Stimulated activated CD4-positive, alpha-beta T cell treated with anti-CD3 and anti-CD28 coated beads, Interleukin-15, amount 100 ng/mL, for 24 hours (primary cell): ENCODE measurements at regions not wholly inside any gene's neighbourhood (a gene's known extent, or its start where the extent isn't known, plus 50 kb on each side); places are given as distances from the start of the nearest gene placed in this dataset.
A peak's percentile ranks its signal among the peaks of the same experiment; 100 is the strongest.
"Not testable (repeated sequence)": the region's sequence is repeated elsewhere in the genome, so short reads cannot be mapped to it uniquely, and the experiment has no call there.

Experiments used
- DNase-seq: peaks from one replicate; pipeline ENCODE4 v3.0.0-alpha.2; 2020

DNA sequence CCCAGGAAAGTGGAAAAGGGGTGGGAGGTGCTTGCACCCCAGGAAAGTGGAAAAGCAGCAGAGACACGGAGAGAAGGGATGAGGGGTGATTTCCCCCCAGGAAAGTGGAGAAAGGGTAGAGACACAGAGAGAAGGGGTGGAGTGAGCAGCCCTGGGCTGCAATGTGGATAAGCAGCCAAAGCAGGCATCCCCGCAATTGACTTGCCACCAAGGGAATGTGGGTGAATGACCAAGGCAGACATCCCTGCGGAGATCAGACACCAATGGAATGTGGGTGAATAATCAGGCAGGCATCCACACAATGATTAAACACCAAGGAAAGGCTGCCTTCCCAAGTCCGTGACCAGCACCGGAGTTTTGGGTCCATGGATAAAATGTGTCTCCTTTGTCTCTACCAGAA, 68.5 kb upstream of the SLC4A7 start:
- not testable (repeated sequence) for DNase-seq

DNA sequence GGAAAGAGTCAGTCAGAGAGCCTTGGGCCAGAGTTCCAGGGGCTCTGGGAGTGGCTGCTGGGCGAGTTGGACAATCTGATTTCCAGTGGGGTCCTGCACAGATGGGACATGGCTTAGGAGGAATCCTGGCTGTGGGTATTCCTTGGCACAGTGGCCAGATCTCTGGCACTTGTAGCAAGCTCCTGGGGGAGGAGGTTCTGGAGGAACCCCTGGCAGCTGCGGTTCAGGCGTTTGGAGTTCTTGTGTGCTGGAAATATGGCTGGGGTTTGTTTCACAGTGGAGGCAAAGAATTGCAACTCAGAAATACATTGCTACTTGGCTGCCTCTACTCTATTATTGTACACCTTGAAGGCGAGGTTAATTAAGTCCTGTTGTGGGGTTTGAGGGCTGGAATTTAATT, 67.2 kb upstream of the SLC4A7 start:
- not testable (repeated sequence) for DNase-seq

DNA sequence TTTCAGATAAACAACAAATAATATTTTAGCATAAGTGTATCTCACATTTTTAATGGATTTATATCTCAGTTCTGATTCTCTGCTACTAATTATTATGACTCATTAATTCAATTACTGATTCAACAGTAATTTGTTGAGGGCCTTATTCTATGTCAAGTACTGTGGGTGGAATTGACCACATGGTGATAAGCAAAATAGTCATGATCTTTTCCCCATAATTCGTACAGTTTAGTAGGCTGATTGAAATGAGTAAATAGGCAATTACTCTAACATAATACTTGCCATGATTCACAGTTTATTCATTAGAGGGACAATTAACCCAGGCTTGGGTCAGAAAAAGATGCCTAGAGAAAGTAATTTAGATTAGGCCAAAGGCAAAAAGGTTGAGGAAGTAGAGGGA, 60.9 kb upstream of the SLC4A7 start:
- DNase-seq: no peak

DNA sequence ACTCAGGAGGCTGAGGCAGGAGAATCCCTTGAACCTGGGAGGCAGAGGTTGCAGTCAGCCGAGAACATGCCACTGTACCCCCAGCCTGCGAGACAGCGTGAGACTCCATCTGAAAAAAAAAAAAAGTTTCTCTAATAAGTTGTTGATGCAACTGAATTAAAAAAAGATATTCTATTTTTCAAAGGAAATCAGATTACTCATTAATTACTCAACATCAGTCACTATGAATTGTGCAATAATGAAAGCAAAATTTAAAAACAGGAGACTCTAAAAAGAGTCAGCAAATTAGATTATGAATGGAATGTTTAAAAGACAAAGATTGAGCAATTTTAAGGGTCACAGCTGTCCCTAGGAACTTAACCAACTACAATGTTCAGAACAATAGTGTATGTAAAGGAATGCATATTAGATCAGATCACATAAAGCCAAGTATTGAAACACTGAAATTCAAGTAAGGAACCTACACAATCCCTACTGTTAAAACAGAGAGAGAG, 60.2 kb upstream of the SLC4A7 start:
- DNase-seq: no peak

DNA sequence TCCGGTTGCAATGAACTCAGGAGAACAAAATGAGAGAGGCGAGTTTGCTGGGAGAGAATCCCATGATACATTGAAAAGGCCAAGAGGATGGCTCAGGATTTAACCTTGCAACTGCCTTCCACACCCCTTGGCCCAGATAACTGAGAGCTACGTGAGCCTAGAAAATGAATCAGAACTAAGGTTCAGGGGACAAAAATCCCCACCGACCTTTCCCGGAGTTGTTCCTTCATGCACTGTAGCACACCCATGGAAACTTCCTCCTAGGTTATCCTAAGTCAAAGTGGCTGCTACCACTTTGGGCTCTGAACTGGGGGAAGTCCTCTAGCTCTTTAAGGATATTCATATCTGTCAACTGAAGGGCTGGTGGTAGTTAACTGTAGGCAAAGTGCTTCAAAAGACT, 58.3 kb upstream of the SLC4A7 start:
- no peak for DNase-seq

DNA sequence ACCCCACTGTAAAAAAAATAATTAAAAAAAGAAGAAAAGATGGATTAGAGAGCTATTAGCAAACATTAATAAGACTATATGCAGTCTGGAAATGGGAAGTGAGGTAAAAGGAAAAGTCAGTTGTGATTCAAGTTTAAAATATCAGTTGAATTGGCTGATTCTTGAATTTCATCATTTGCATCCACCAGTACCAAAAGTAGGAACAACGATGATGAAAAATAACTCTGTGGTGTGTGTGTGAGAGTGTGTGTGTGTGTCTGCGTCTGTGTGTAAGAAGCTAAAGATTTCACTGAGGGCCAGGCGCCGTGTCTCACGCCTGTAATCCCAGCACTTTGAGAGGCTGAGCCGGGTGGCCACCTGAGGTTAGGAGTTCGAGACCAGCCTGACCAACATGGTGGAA, 56.0 kb upstream of the SLC4A7 start:
- no peak for DNase-seq

DNA sequence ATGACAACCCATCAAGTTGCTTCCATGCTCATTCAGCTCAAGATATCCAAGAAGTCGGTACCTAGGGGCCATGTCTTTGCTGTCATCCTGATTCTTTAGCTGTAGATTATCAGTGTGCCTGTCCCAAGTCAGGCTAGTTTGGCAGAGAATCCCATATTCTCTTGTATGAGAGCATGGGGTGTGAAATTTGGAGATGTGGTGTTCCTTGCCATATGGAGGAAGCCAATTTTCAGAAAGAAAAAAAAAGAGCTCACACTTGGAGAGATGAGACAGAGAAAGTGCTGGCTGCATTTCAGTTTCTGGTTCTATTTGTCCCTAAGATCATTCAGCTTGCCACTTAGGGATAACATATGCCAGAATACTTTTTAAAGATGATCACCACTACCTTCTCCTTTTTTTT, 52.3 kb upstream of the SLC4A7 start:
- no peak for DNase-seq

DNA sequence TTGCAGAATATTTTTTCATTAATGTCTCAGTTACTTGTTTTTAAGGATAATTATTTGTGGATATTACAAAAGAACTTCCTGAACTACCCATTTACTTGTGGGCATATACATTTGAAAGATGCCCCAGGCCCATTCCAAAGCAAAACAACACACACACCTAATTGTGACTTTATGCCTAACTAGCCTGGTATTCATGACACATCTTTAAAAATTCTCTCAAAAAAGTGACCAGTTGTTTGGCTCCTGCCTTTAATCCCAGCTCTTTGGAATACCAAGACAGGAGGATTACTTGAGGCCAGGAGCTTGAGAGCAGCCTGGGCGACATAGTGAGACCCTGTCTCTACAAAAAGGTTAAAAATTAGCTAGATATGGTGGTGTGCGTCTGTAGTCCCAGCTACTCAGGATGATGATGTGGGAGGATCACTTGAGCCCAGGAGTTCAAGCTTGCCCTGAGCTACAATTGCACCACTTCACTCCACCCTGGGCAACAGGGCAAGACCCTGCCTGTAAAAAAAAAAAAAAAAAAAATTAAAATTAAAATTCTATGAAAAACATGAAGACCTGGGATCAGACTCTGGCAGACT, 51.7 kb upstream of the SLC4A7 start:
- DNase-seq: no peak

DNA sequence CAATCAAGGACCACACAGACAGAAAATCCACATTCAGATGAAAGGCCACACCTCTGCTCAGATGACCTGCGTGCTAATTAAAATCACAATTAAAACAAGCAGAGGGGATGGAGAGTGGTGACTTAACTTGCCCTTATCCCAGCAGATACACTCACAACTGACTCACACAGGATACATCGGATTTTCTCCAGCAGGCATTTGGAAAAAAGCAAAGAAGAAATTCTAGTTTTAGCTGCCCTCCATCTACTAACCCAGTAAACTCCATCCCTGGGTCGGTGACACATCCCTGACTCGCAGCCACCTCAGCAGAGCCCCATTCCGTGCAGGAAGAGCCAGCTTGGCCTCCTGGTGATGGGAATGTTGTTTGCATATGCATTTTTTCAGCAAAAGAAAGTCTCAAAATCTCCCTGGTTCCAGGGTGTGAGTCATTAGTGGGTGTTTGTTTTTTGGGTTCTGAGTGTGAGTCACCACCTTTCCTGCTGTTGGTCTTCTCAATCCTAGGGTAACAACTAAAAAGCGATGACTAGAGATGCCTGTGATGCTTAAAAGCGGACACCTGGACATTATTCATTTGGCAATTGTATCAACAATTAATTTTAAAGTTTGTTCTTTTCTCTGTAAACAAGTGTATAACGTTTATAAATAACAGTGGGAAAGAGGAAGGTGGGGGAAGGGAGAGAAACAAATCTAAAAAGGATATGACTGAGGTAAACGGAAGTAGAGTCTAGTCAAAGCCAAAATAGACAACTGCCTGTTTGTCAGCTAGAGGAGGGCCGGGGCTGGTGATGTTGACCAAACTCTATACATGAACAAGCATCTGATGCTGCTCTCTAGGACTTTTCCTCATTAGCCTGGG, 49.8 kb upstream of the SLC4A7 start:
- peak; percentile 32 for DNase-seq
